ENCODE measurements at regions not wholly inside any gene's neighbourhood (a gene's known extent, or its start where the extent isn't known, plus 50 kb on each side); places are given as distances from the start of the nearest gene placed in this dataset.

DNA sequence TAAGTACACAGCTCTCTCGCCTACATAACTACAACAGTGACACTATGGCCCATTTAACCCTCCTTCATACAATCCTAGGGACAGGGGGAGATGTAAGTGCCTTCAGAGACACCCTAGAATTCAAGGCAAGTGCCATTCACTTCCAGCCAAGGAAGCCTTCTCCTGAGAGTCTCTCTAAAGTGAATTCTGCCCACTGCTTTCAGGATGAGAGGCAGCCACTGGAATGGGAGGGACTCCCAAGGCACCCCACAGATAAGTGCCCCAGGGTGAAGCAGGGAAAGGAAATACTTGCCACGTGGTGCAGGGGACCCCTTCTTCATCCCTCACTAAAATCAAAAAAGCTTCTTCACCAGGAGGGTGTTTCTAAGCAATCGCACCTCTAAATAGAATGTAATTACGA, 283.7 kb downstream of the ZNF608 start:
- TF ChIP-seq, protein P1, sequence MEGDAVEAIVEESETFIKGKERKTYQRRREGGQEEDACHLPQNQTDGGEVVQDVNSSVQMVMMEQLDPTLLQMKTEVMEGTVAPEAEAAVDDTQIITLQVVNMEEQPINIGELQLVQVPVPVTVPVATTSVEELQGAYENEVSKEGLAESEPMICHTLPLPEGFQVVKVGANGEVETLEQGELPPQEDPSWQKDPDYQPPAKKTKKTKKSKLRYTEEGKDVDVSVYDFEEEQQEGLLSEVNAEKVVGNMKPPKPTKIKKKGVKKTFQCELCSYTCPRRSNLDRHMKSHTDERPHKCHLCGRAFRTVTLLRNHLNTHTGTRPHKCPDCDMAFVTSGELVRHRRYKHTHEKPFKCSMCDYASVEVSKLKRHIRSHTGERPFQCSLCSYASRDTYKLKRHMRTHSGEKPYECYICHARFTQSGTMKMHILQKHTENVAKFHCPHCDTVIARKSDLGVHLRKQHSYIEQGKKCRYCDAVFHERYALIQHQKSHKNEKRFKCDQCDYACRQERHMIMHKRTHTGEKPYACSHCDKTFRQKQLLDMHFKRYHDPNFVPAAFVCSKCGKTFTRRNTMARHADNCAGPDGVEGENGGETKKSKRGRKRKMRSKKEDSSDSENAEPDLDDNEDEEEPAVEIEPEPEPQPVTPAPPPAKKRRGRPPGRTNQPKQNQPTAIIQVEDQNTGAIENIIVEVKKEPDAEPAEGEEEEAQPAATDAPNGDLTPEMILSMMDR (IDR thresholded peaks at IDR 0.05; ENCODE audit: control extremely low read depth in 1 of 3, insufficient read depth in 1 of 3, low read depth in 1 of 3, low read length in 3 of 3) = no peak
- no peak for TF ChIP-seq RAD21 (IDR thresholded peaks at IDR 0.05 in 1 of 2, conservative IDR thresholded peaks at IDR 0.05 in 1 of 2; ENCODE audit: low read depth in 2 of 2, low read length in 2 of 2)
- TF ChIP-seq SUZ12 (IDR thresholded peaks at IDR 0.05; ENCODE audit: low read length) = no peak
- no peak for TF ChIP-seq SP1 (IDR thresholded peaks at IDR 0.05; ENCODE audit: low read depth, low read length)
- no peak for TF ChIP-seq POLR2AphosphoS5 (IDR thresholded peaks at IDR 0.05; ENCODE audit: low read depth, low read length)
- no peak for TF ChIP-seq TAF7 (optimal IDR thresholded peaks at IDR 0.05; ENCODE audit: borderline replicate concordance, low read depth, low read length)
- TF ChIP-seq, protein P2, sequence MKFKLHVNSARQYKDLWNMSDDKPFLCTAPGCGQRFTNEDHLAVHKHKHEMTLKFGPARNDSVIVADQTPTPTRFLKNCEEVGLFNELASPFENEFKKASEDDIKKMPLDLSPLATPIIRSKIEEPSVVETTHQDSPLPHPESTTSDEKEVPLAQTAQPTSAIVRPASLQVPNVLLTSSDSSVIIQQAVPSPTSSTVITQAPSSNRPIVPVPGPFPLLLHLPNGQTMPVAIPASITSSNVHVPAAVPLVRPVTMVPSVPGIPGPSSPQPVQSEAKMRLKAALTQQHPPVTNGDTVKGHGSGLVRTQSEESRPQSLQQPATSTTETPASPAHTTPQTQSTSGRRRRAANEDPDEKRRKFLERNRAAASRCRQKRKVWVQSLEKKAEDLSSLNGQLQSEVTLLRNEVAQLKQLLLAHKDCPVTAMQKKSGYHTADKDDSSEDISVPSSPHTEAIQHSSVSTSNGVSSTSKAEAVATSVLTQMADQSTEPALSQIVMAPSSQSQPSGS (IDR thresholded peaks at IDR 0.05; ENCODE audit: low read length) = no peak
- TF ChIP-seq RNF2 (IDR thresholded peaks at IDR 0.05; ENCODE audit: borderline replicate concordance, low read depth, low read length, missing control alignments, poor library complexity, severe bottlenecking) = no peak
- TF ChIP-seq EP300 (IDR thresholded peaks at IDR 0.05; ENCODE audit: borderline replicate concordance in 1 of 2, low read depth in 2 of 2, low read length in 2 of 2) = no peak

All from H1 (cell line).